ENCODE measurements at regions not wholly inside any gene's neighbourhood (a gene's known extent, or its start where the extent isn't known, plus 50 kb on each side); places are given as distances from the start of the nearest gene placed in this dataset.
A peak's percentile ranks its signal among the peaks of the same experiment; 100 is the strongest.

DNA sequence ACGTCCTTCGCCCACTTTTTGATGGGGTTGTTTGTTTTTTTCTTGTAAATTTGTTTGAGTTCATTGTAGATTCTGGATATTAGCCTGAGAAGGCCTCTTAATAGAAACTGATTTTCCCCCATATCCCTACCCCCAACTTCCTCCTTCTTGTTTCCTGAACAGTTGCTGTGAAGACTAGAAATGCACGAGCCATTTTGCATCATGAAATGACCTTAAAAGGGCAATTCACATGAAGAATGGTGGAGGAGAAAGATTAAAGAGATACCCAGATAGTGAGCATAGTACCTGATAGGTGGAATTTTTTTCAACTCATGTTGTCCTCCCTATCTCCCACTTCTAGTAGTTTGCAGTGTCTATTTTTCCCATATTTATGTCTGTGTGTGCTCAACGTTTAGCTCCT lies 55.2 kb upstream of the KCNH8 start:
- no peak for DNase-seq

DNA sequence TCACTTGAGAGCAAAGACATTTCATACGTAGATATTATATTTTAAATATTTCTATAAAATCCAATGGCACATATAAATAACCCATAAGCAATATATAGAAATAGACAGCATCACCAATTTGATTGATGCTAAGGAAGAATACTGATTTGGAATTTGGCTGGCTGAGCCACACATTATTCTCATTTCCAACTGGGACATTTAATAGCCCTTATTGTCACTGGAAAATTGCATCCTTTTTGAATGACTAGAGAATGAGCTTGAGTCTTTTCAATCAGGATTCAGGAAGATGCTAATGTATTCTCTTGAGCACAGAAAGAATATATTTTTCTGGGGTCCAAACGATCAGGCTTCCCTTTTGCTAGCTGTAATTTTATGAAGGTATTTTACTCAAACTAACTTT lies 70.9 kb upstream of the KCNH8 start:
- no peak for DNase-seq

GRCh38 chr3:19075037-19075436 lies 73.3 kb upstream of the KCNH8 start:
- DNase-seq: no peak

DNA sequence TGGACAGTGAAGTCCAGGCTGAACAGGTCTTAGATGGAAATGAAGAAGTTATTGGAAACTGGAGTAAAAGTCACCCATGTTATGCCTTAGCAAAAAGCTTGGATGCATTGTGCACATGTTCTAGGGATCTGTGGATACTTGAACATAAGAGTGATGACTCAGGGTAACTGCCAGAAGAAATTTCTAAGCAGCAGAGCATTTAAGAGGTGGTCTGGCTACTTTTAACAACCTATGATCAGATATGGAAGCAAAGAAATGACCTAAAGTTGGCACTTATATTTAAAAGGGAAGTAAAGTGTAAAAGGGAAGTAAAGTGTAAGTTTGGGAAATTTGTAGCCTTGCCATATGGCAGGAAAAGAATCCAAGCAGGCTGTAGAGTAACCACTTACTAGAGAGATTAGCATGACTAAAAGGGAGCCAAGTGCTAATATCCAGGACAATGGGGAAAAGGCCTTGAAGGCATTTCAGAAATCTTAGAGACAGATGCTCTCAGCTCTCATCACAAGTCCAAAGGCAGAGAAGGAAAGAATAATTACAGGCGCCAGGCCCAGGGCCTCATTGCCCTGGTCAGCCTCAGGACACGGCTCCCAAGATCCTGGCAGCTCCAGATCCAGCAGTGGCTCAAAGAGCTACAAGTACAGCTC lies 73.9 kb upstream of the KCNH8 start:
- no peak for DNase-seq

DNA sequence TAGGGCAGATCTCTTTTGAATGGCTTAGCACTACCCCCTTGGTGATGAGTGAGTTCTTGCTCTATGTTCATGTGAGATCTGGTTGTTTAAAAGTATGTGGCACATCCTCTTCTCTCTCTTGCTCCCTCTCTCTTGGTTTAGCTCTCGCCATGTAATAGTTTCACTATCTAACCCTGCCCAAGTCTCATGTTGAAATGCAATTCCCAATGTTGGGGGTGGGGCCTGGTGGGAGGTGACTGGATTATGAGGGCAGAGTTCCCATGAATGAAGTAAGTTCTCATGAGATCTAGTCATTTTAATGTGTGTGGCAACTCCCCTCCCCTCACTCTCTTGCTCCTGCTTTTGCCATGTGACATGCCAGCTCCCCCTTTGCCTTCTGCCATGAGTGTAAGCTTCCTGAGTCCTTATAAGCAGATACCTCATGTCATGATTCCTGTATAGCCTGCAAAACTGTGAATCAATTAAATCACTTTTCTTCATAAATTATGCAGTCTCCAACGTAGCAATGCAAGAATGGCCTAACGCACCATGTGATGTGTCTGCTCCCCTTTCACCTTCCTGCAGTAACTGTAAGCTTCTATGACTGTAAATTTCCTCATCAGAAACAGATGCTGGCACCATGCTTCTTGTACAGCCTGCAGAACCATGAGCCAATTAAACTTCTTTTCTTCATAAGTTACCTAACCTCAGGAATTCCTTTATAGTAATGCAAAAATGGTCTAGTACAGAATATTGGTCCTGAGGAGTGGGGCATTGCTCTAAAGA lies 74.8 kb upstream of the KCNH8 start:
- DNase-seq: no peak

DNA sequence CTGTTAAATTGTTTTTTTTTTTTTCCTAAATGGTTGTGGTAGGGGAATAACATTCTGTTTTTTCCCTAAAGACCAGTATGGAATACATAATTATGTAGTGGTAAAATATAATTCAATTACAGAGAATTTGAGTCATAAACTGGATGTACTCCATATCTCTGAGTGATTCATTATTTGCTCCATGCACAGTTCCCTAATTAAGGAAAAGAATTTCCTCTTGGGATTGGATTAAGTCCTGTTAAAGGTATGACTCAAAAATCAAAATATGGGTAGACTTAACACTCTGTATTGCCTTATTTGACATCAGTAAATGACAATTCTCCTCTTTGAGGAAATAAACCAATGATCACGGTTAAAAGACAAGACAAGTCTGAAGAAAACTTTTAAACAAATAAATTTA lies 78.0 kb upstream of the KCNH8 start:
- DNase-seq: no peak

DNA sequence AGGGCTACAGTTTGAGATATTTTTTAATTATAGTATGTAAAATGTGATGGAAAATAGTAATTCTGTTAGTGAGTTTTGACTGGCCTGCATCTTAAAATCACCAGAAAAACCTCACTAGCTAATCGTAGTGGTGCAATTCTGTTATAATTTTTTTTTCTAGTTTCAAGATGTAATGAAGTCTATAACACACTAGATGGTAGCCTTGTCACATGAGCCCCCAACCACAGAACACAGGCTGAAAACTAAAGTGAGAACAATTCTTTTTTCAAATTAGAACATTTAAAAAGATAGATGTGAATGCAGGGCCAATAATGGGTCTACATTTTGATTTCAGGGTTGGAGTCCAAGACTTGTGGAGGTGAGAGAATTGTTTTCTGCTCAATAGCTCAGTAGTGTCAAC lies 83.3 kb upstream of the KCNH8 start:
- peak in 1 of 2 donors; percentile 16 for DNase-seq

- no peak for DNase-seq
Observed at GRCh38 chr3:19063936-19064335, 84.4 kb upstream of the KCNH8 start.

DNA sequence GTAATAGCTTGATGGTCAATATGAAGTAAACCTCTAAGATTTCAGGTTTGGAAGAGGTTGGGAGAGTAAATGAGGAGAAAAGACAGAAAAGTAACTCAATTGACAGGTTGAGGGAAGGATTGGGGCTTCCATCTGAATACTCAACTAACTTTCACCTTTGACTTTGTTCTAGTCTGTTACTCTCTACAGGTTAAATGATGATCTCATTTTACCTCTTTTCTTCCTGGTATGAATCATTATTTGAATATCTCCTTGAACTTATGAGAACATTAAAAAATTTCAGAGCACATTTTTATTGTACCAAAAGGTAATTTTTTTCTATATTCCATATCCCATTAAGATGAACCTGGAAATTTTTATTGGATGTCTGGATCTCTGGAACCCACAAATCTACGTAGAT lies 87.9 kb upstream of the KCNH8 start:
- DNase-seq: no peak

- no peak for DNase-seq
Observed at GRCh38 chr3:19052874-19053273, 95.4 kb upstream of the KCNH8 start.

DNA sequence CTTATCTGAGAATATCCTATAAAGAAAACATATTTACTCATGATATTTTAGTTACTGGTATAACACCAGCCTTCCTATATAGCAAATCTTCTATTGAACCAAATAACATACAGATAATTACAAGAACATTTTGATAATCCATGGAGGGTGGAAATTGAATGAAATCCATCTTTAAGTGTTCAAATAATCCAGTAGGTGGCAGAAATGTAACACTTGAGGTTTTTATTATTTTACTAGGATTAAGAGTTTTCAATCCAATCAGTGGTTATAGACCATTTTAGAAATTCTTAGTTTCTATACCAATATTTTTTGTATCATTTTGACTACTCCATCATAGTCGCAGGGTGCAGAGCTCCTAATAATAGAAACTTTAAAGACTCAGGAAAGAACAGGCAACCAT lies 101.9 kb upstream of the KCNH8 start:
- DNase-seq: no peak

DNA sequence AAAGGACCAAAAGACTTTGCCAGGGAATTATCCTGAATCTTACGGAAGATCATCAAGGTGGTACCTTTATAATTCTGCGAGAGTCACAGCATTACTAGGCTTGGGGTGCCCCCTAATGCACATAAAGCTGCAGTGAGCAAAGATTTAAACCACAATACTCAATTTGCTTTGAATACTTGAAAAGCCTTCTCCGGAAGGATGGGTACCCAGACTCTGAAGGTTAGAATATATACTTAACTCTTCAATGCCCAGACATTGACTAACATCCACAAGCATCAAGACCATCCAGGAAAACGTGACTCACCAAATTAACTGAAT lies 117.8 kb upstream of the KCNH8 start:
- no peak for DNase-seq

GRCh38 chr3:19029837-19030521 lies 118.3 kb upstream of the KCNH8 start:
- DNase-seq: no peak

DNA sequence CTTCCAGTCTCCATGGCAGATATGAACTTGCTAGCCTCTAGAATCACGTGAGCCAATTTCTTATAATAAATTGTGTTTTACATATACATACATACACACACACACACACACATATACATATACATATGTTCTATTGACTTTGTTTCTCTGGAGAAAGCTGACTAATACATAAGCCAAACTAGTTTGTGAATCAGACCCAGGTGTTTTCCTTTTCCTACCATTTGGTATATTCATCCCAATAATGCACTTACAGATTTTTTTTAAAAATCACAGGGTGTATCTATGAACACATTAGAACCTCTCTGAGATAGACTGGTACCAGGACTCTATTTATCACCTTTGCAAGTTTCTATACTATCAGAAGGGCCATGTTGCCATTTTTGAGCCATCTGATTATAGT lies 122.9 kb upstream of the KCNH8 start:
- no peak for DNase-seq

- no peak for DNase-seq
Observed at GRCh38 chr3:19022546-19022945, 125.8 kb upstream of the KCNH8 start.

GRCh38 chr3:19016851-19017250 lies 131.5 kb upstream of the KCNH8 start:
- DNase-seq: no peak

GRCh38 chr3:19013879-19014278 lies 134.4 kb upstream of the KCNH8 start:
- no peak for DNase-seq

- no peak for DNase-seq
Observed at GRCh38 chr3:19012846-19013245, 135.5 kb upstream of the KCNH8 start.

DNA sequence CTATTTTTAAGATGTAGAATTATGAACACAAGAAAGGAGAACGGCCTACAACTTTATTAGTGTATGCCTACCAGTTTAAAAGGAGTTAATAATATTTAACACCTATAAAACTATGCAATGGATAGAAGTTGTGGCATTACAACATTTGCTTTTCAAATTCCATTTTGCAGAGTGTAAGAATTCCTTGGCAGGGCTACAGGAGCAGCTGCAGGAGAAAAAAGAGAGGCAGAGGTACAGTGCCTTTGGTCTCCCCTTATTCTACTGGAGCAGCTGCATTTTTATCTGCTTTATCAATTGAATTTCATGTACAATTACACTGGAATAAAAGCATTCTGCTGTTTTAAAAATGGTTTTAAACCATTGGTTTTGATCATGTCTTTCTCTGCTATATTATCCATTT lies 145.7 kb upstream of the KCNH8 start:
- no peak for DNase-seq

DNA sequence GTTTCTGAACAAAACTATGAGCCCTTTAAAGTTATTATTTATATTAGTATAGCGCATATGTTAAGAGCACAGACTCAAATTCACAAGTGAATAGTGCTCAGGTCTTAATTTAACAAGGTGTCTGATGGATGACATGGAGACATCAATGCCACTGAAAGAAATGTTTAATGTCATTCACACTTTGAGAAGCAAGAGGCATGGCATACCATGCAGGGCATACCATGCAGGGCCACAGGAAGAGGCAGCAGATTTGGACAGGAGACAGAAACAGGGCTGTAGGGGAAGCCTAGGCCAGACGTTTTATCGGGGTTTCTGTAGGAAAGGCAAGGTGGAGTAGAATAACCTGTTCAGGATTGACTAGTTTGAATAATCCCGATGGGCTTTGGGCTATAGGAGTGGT lies 150.2 kb upstream of the KCNH8 start:
- DNase-seq: no peak

- DNase-seq: no peak
Observed at GRCh38 chr3:18992709-18993108, 155.6 kb upstream of the KCNH8 start.

GRCh38 chr3:18989237-18989795 lies 159.0 kb upstream of the KCNH8 start:
- no peak for DNase-seq

GRCh38 chr3:18988614-18989229 lies 159.6 kb upstream of the KCNH8 start:
- peak in 1 of 2 donors; percentile 34 for DNase-seq

Data from bone marrow (tissue), 2 donors.